Sigmoid colon (tissue), 6 donors: ENCODE measurements at regions not wholly inside any gene's neighbourhood (a gene's known extent, or its start where the extent isn't known, plus 50 kb on each side); places are given as distances from the start of the nearest gene placed in this dataset.

Source experiments
- DNase-seq: peaks from one replicate; pipeline ENCODE4 v3.0.0-alpha.2; 2019
- H3K27ac ChIP-seq, 4 donors: fragments of 200-600 bp; sonication (generic); one replicate each; pipeline ENCODE4 v1.5.1; 2016 to 2019; ENCODE audit warnings: mild to moderate bottlenecking in 1 of 4
- H3K27me3 ChIP-seq, 3 donors: fragments of 200-600 bp; sonication (generic); one replicate each; pipeline ENCODE4 v1.5.1; 2019; ENCODE audit warnings: mild to moderate bottlenecking in 1 of 3
- H3K36me3 ChIP-seq, 4 donors: fragments of 200-600 bp; sonication (generic); one replicate each; pipeline ENCODE4 v1.5.1; 2016 to 2019
- H3K4me1 ChIP-seq, 4 donors: fragments of 200-600 bp; sonication (generic); one replicate each; pipeline ENCODE4 v1.5.1; 2017 to 2019
- H3K4me3 ChIP-seq, 4 donors: fragments of 200-600 bp; sonication (generic); one replicate each; pipeline ENCODE4 v1.5.1; 2017 to 2019; ENCODE audit warnings: mild to moderate bottlenecking in 2 of 4, moderate library complexity in 1 of 4
- H3K9me3 ChIP-seq, 4 donors: fragments of 200-600 bp in 3 of 4; sonication (generic) in 3 of 4; one replicate each; pipeline versions ENCODE4 v1.5.1 to v1.6.1; 2013 to 2019
- EP300 ChIP-seq, 4 donors: sonication (generic); formaldehyde crosslinking; IDR thresholded peaks; one replicate each; pipeline ENCODE4 v1.6.1; 2017; ENCODE audit warnings: antibody characterized with exemption in 4 of 4
- POLR2A ChIP-seq, 2 donors: fragments of 450-650 bp; IDR thresholded peaks; one replicate each; pipeline ENCODE4 v1.6.1; 2016; ENCODE audit warnings: antibody characterized with exemption in 2 of 2, mild to moderate bottlenecking in 2 of 2, moderate library complexity in 2 of 2
- POLR2AphosphoS5 ChIP-seq, 4 donors: sonication (generic); formaldehyde crosslinking; IDR thresholded peaks; one replicate each; pipeline ENCODE4 v1.6.1; 2017; ENCODE audit warnings: antibody characterized with exemption in 4 of 4
- WGBS, 2 donors: extraction: QIAGEN DNeasy Blood & Tissue Kit; methylation state at CpG; one replicate each; pipeline ENCODE4 v1.1.7; 2013; 5-methylcytosine and 5-hydroxymethylcytosine counted together
- intact Hi-C: fragments of 100-400 bp; cut with DNase I; formaldehyde crosslinking; loops from one replicate; pipeline ENCODE4 v1.15.1; 2023
- TF ChIP-seq, protein P1 (sequence below), 4 experiments: fragments of 450-650 bp in 3 of 4; fragments of 200-600 bp in 1 of 4; IDR thresholded peaks; one replicate each; pipeline ENCODE4 v1.5.1; 2016 to 2019; ENCODE audit warnings: antibody characterized with exemption in 4 of 4, mild to moderate bottlenecking in 3 of 4, moderate library complexity in 2 of 4
- donor health status: healthy with polysubstance abuse.
- donor health status: healthy.

DNA sequence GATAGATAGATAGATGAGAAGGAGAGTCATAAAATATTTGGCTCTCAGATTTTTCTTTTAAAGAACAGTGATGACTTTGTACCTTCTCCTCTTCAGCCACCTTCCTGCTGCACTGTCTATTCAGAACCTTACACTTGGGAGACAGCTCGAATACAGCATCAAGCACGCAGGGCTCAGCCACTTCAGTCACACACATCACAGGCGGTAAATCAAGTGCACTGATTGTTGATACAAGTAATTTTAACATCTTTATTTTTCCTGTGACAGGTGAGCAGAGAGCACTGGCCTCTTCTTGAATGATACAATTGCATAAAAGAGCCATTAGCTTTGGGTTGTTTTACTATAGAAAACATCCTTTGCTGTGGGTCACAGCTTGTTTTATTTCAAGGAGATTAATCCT is 1118.5 kb upstream of the EYS start:
- Histone ChIP-seq H3K27me3 (no peaks in the 10 kb centered on the region), H3K9me3 (no peaks in the 10 kb centered on the region), H3K4me3 (no peak overlapping the region), H3K27ac (no peak overlapping the region), H3K36me3 (no peaks in the 10 kb centered on the region), H3K4me1 (no peaks in the 10 kb centered on the region)
- no peak for TF ChIP-seq POLR2A (IDR thresholded peaks at IDR 0.05)
- TF ChIP-seq, protein P1, sequence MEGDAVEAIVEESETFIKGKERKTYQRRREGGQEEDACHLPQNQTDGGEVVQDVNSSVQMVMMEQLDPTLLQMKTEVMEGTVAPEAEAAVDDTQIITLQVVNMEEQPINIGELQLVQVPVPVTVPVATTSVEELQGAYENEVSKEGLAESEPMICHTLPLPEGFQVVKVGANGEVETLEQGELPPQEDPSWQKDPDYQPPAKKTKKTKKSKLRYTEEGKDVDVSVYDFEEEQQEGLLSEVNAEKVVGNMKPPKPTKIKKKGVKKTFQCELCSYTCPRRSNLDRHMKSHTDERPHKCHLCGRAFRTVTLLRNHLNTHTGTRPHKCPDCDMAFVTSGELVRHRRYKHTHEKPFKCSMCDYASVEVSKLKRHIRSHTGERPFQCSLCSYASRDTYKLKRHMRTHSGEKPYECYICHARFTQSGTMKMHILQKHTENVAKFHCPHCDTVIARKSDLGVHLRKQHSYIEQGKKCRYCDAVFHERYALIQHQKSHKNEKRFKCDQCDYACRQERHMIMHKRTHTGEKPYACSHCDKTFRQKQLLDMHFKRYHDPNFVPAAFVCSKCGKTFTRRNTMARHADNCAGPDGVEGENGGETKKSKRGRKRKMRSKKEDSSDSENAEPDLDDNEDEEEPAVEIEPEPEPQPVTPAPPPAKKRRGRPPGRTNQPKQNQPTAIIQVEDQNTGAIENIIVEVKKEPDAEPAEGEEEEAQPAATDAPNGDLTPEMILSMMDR (IDR thresholded peaks at IDR 0.05): no peak
- TF ChIP-seq POLR2AphosphoS5 (IDR thresholded peaks at IDR 0.05): no peak
- no peak for TF ChIP-seq EP300 (IDR thresholded peaks at IDR 0.05)
- intact Hi-C loops: no loop called here
- WGBS, 2 donors: 80 to 84% methylated on average over 3 of the region's 3 CpGs
- no peak for DNase-seq

DNA sequence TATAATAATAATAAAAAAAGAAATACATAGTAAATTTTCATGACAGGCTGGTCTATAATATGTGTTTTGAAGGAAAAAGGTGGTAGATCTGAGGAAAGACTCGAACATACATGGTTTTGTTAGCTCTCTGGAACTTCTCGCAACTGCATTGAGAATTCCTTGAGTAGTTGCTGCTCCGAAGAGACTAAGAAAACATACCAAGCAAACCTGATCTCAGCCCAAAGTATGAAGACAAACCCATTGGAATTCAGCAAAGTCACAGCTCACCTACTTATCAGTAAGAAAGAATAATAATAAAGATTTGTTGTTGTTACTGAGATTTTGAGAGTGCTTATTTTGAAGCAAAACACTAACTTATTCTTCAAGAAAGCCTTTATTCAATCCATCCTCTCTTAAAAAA is 1107.1 kb upstream of the EYS start:
- 71 to 79% methylated on average over 3 of the region's 3 CpGs for WGBS, 2 donors
- Histone ChIP-seq H3K9me3 (no peaks in the 10 kb centered on the region), H3K27me3 (no peaks in the 10 kb centered on the region), H3K27ac (no peak overlapping the region), H3K4me3 (no peak overlapping the region), H3K4me1 (no peaks in the 10 kb centered on the region), H3K36me3 (no peaks in the 10 kb centered on the region)
- TF ChIP-seq EP300 (IDR thresholded peaks at IDR 0.05) (no peak), POLR2AphosphoS5 (IDR thresholded peaks at IDR 0.05) (no peak), POLR2A (IDR thresholded peaks at IDR 0.05) (no peak)
- TF ChIP-seq, protein P1 (IDR thresholded peaks at IDR 0.05): no peak
- no peak for DNase-seq
- intact Hi-C loops: no loop called here

DNA sequence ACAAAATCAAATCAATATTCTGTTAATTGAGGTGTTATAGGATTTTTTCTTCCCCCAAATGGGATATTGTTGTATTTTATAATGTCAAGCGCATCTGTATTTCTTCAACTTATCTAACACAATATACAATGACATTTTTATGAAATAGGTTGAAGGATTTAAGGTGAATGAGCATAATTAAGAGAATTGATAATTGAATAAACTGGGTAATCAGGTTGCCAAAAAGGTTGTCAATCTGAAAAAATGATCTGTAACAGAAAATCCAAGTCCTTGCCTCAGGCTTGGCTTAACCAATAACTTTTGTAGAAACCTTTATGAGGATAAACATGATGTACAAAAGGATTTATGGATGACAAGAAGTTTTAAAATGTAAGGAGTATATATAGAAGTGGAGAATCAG is 1101.7 kb upstream of the EYS start:
- Histone ChIP-seq H3K27ac (no peak overlapping the region), H3K27me3 (no peaks in the 10 kb centered on the region), H3K4me3 (no peak overlapping the region), H3K9me3 (no peaks in the 10 kb centered on the region), H3K36me3 (no peaks in the 10 kb centered on the region), H3K4me1 (no peaks in the 10 kb centered on the region)
- WGBS, 2 donors: 95 to 96% methylated on average over 1 of the region's 1 CpG
- DNase-seq: no peak
- no peak for TF ChIP-seq POLR2A (IDR thresholded peaks at IDR 0.05)
- intact Hi-C loops: no loop called here

DNA sequence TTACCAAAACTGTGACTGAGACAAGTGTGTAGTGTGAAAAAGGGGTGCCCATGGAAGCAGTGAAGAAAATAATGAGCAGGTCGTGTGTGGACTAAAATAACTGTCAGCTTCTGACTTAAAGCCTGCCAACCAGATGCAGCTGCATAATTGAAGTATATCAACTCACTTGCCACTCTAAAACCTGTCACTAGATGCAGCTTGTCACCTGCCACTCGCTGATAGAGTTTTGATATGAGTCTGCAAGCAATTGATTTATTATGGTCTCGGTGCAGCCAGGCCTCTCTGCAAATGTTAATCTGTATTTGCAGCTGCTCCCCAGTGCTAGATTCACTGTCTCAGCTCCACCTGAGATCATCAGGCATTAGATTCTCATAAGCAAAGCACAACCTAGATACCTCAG is 1090.0 kb upstream of the EYS start:
- Histone ChIP-seq H3K4me3 (no peak overlapping the region), H3K9me3 (no peaks in the 10 kb centered on the region), H3K36me3 (no peaks in the 10 kb centered on the region), H3K27me3 (no peaks in the 10 kb centered on the region), H3K27ac (no peak overlapping the region), H3K4me1 (no peaks in the 10 kb centered on the region)
- intact Hi-C loops: no loop called here
- whole genome bisulfite sequencing, 2 donors: 43 to 71% methylated on average over 3 of the region's 3 CpGs
- DNase-seq: no peak
- TF ChIP-seq POLR2A (IDR thresholded peaks at IDR 0.05) (no peak), POLR2AphosphoS5 (IDR thresholded peaks at IDR 0.05) (no peak), EP300 (IDR thresholded peaks at IDR 0.05) (no peak)
- TF ChIP-seq, protein P1 (IDR thresholded peaks at IDR 0.05): no peak

DNA sequence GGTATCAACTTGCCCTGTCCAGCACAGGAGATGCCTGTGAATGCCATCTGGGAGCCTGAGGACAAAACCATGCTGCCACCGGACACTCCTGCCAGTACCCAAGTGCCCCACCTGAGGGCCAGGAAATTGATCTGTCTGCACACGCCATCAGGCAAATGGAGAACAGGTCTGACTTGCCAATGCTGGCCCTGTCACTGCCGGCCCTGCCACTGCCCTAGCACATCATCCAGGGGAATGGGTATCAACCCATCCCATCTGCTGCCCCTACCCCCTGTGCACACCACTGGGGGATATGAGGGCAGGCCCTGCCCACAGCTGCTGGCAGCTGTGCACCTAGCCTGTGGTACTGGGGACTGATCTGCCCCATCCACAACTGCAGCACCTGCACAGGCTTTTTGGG is 1081.6 kb upstream of the EYS start:
- Histone ChIP-seq H3K27me3 (no peaks in the 10 kb centered on the region), H3K9me3 (peaks cover 0 to 2% (median 0%) of the 10 kb centered on the region in 4 donors), H3K4me3 (no peak overlapping the region), H3K36me3 (no peaks in the 10 kb centered on the region), H3K27ac (no peak overlapping the region), H3K4me1 (no peaks in the 10 kb centered on the region)
- DNase-seq: no peak
- intact Hi-C loops: no loop called here
- TF ChIP-seq, protein P1 (IDR thresholded peaks at IDR 0.05): no peak
- TF ChIP-seq POLR2A (IDR thresholded peaks at IDR 0.05) (no peak), EP300 (IDR thresholded peaks at IDR 0.05) (no peak), POLR2AphosphoS5 (IDR thresholded peaks at IDR 0.05) (no peak)
- WGBS, 2 donors: 92 to 94% methylated on average over 3 of the region's 3 CpGs
